ENCODE measurements at regions not wholly inside any gene's neighbourhood (a gene's known extent, or its start where the extent isn't known, plus 50 kb on each side); places are given as distances from the start of the nearest gene placed in this dataset.

GRCh38 chr13:63902141-63902540 lies 2486.5 kb upstream of the PCDH20 start:
- Histone ChIP-seq H4K20me1 (ENCODE audit: control insufficient read depth, insufficient read depth) (no peaks in the 10 kb centered on the region), H3K36me3 (ENCODE audit: control insufficient read depth in 2 of 2, insufficient read depth in 2 of 2, low read length in 1 of 2) (no peaks in the 10 kb centered on the region), H3K4me1 (ENCODE audit: control insufficient read depth, insufficient read depth, low read length) (no peaks in the 10 kb centered on the region), H2AFZ (ENCODE audit: control insufficient read depth, low read depth, low read length) (no peak overlapping the region), H3K4me2 (ENCODE audit: control insufficient read depth, insufficient read depth) (no peak overlapping the region), H3K4me3 (no peak overlapping the region), H3K9me3 (replicated peaks; ENCODE audit: control insufficient read depth, insufficient read depth, low read length) (no peaks in the 10 kb centered on the region), H3K79me2 (ENCODE audit: control insufficient read depth, insufficient read depth, low read length) (no peaks in the 10 kb centered on the region), H3K9ac (ENCODE audit: control insufficient read depth, insufficient read depth, low read length) (no peak overlapping the region), H3K27me3 (replicated peaks in 1 of 2; ENCODE audit: control insufficient read depth in 2 of 2, insufficient read depth in 2 of 2, low read length in 1 of 2) (no peaks in the 10 kb centered on the region), H3K27ac (ENCODE audit: control insufficient read depth, insufficient read depth) (no peak overlapping the region)
- 47% methylated on average over 9 of the region's 9 CpGs for WGBS (ENCODE audit: insufficient coverage, insufficient replicate concordance, low lambda C conversion rate, missing lambda C conversion rate)
- DNase-seq (ENCODE audit: low read depth, low spot score) = no peak
- ChIA-PET SMC1A (ENCODE audit: uncharacterized antibody, unreplicated experiment) (no interaction called here), RAD21 (ENCODE audit: unreplicated experiment) (no interaction called here), CTCF (no interaction called here), POLR2A (no interaction called here)
- TF ChIP-seq SP1 (IDR thresholded peaks at IDR 0.05; ENCODE audit: low read depth, low read length) (no peak), POLR2AphosphoS5 (IDR thresholded peaks at IDR 0.05; ENCODE audit: low read length) (no peak)
- in situ Hi-C loops (cut with MboI) = no loop called here
- no TSS peak for BruUV-seq (replicated peaks)
- intact Hi-C loops (cut with micrococcal nuclease; ENCODE audit: unreplicated experiment) = no loop called here
- FAIRE-seq = no peak
- ATAC-seq = no peak

- no peaks in the 10 kb centered on the region for H3K4me1 ChIP-seq (ENCODE audit: control insufficient read depth, insufficient read depth, low read length)
- SMC1A ChIA-PET (ENCODE audit: uncharacterized antibody, unreplicated experiment) = no interaction called here
- BruUV-seq (replicated peaks) = no TSS peak
Measured at GRCh38 chr13:63901630-63902029, 2486.0 kb upstream of the PCDH20 start.

More at GRCh38 chr13:63901630-63902029, 2486.0 kb upstream of the PCDH20 start:
- 35% methylated on average over 5 of the region's 5 CpGs for WGBS (ENCODE audit: insufficient coverage, insufficient replicate concordance, low lambda C conversion rate, missing lambda C conversion rate)
- in situ Hi-C loops (cut with MboI) = no loop called here
- H3K9ac ChIP-seq (ENCODE audit: control insufficient read depth, insufficient read depth, low read length) = no peak overlapping the region
- H2AFZ ChIP-seq (ENCODE audit: control insufficient read depth, low read depth, low read length) = no peak overlapping the region
- no peaks in the 10 kb centered on the region for H3K79me2 ChIP-seq (ENCODE audit: control insufficient read depth, insufficient read depth, low read length)
- no peaks in the 10 kb centered on the region for H3K36me3 ChIP-seq (ENCODE audit: control insufficient read depth in 2 of 2, insufficient read depth in 2 of 2, low read length in 1 of 2)
- DNase-seq (ENCODE audit: low read depth, low spot score) (no peak), ATAC-seq (no peak), FAIRE-seq (no peak)
- no peaks in the 10 kb centered on the region for H4K20me1 ChIP-seq (ENCODE audit: control insufficient read depth, insufficient read depth)
- no peak overlapping the region for H3K27ac ChIP-seq (ENCODE audit: control insufficient read depth, insufficient read depth)
- ChIA-PET RAD21 (ENCODE audit: unreplicated experiment) (no interaction called here), CTCF (no interaction called here), POLR2A (no interaction called here)
- H3K9me3 ChIP-seq (replicated peaks; ENCODE audit: control insufficient read depth, insufficient read depth, low read length) = no peaks in the 10 kb centered on the region
- H3K4me3 ChIP-seq = no peak overlapping the region
- no peaks in the 10 kb centered on the region for H3K27me3 ChIP-seq (replicated peaks in 1 of 2; ENCODE audit: control insufficient read depth in 2 of 2, insufficient read depth in 2 of 2, low read length in 1 of 2)
- intact Hi-C loops (cut with micrococcal nuclease; ENCODE audit: unreplicated experiment) = no loop called here
- TF ChIP-seq TCF7 (IDR thresholded peaks at IDR 0.05; ENCODE audit: borderline replicate concordance) = no peak
- TF ChIP-seq HDGF (IDR thresholded peaks at IDR 0.05) = no peak
- no peak for TF ChIP-seq SIN3A (IDR thresholded peaks at IDR 0.05; ENCODE audit: low read depth, low read length)
- H3K4me2 ChIP-seq (ENCODE audit: control insufficient read depth, insufficient read depth) = no peak overlapping the region
